WTC11 (cell line): ENCODE measurements at regions not wholly inside any gene's neighbourhood (a gene's known extent, or its start where the extent isn't known, plus 50 kb on each side); places are given as distances from the start of the nearest gene placed in this dataset.

Experiments used
- ATAC-seq: fragments of 200-7000 bp; cut with Tn5 transposase; 2 replicates; pipeline ENCODE4 v1.10.0; 2021; ENCODE audit warnings: mild to moderate bottlenecking, moderate library complexity
- CTCF ChIA-PET: fragments of 300-600 bp; sonication (Branson Sonifier 250); formaldehyde crosslinking; loops from one replicate; lab custom pipeline; 2021; ENCODE audit warnings: antibody characterized with exemption; lab: Charles Lee
- POLR2A ChIA-PET: fragments of 350-600 bp; sonication (Branson Sonifier 250); formaldehyde crosslinking; loops from one replicate; lab custom pipeline; 2021; ENCODE audit warnings: antibody characterized with exemption; lab: Charles Lee
- DNase-seq: peaks from one replicate; pipeline ENCODE4 v3.0.0; 2021; ENCODE audit warnings: low spot score
- H3K27ac Mint-ChIP-seq: 2 replicates; pipeline ENCODE4 v1.8.0; 2021; ENCODE audit warnings: mixed read lengths
- H3K27me3 Mint-ChIP-seq: 2 replicates; pipeline ENCODE4 v1.8.0; 2021; ENCODE audit warnings: low read depth, mild to moderate bottlenecking, moderate library complexity, mixed read lengths
- H3K36me3 Mint-ChIP-seq: 2 replicates; pipeline ENCODE4 v1.8.0; 2021; ENCODE audit warnings: mixed read lengths
- H3K4me1 Mint-ChIP-seq: 2 replicates; pipeline ENCODE4 v1.8.0; 2022; ENCODE audit warnings: mixed read lengths
- H3K4me3 Mint-ChIP-seq: 2 replicates; pipeline ENCODE4 v1.8.0; 2021; ENCODE audit warnings: mild to moderate bottlenecking, moderate library complexity, mixed read lengths
- H3K9me3 Mint-ChIP-seq: 2 replicates; pipeline ENCODE4 v1.8.0; 2021; ENCODE audit warnings: mixed read lengths
- ATF1 ChIP-seq: sonication (generic); formaldehyde crosslinking; IDR thresholded peaks from 2 replicates; pipeline ENCODE4 v1.8.1; 2023; ENCODE audit warnings: mild to moderate bottlenecking, moderate library complexity, missing genetic modification reagents
- CREB1 ChIP-seq: sonication (generic); formaldehyde crosslinking; IDR thresholded peaks from 2 replicates; pipeline ENCODE4 v1.8.0; 2023; ENCODE audit warnings: mild to moderate bottlenecking, missing genetic modification reagents
- CREM ChIP-seq: sonication (generic); formaldehyde crosslinking; IDR thresholded peaks from 2 replicates; pipeline ENCODE4 v1.8.1; 2022; ENCODE audit warnings: mild to moderate bottlenecking, missing genetic modification reagents, moderate library complexity
- E2F1 ChIP-seq: sonication (generic); formaldehyde crosslinking; IDR thresholded peaks from 2 replicates; pipeline ENCODE4 v1.8.0; 2022; ENCODE audit warnings: mild to moderate bottlenecking, missing genetic modification reagents
- ETV6 ChIP-seq: sonication (generic); formaldehyde crosslinking; IDR thresholded peaks from 2 replicates; pipeline ENCODE4 v1.8.1; 2022; ENCODE audit warnings: mild to moderate bottlenecking, missing genetic modification reagents
- FOXP1 ChIP-seq: sonication (generic); formaldehyde crosslinking; IDR thresholded peaks from 2 replicates; pipeline ENCODE4 v1.8.0; 2022; ENCODE audit warnings: missing genetic modification reagents, mild to moderate bottlenecking, moderate library complexity, borderline replicate concordance
- GRHL2 ChIP-seq: fragments of 250-450 bp; sonication (Bioruptor Pico); IDR thresholded peaks from 2 replicates; pipeline ENCODE4 v1.8.0; 2022; ENCODE audit warnings: mild to moderate bottlenecking, moderate library complexity; ENCODE audit not compliant: insufficient replicate concordance, severe bottlenecking
- HMGA2 ChIP-seq: fragments of 250-450 bp; sonication (Bioruptor Pico); IDR thresholded peaks from 2 replicates; pipeline ENCODE4 v1.4.0; 2021; ENCODE audit warnings: mild to moderate bottlenecking, moderate library complexity
- HMGXB4 ChIP-seq: sonication (generic); formaldehyde crosslinking; IDR thresholded peaks from 2 replicates; pipeline ENCODE4 v1.8.1; 2023; ENCODE audit warnings: mild to moderate bottlenecking, moderate library complexity, missing genetic modification reagents
- IRF2 ChIP-seq: sonication (generic); formaldehyde crosslinking; IDR thresholded peaks from 2 replicates; pipeline ENCODE4 v1.8.0; 2022; ENCODE audit warnings: low read depth, missing genetic modification reagents, borderline replicate concordance
- JUN ChIP-seq: sonication (generic); formaldehyde crosslinking; IDR thresholded peaks from 2 replicates; pipeline ENCODE4 v1.8.0; 2023; ENCODE audit warnings: mild to moderate bottlenecking, missing genetic modification reagents
- MLX ChIP-seq: sonication (generic); formaldehyde crosslinking; IDR thresholded peaks from 2 replicates; pipeline ENCODE4 v1.8.1; 2023; ENCODE audit warnings: mild to moderate bottlenecking, missing genetic modification reagents, moderate library complexity
- MYBL2 ChIP-seq: sonication (generic); formaldehyde crosslinking; IDR thresholded peaks from 2 replicates; pipeline ENCODE4 v1.8.1; 2023; ENCODE audit warnings: mild to moderate bottlenecking, moderate library complexity, missing genetic modification reagents
- NFE2L1 ChIP-seq: sonication (generic); formaldehyde crosslinking; IDR thresholded peaks from 2 replicates; pipeline ENCODE4 v1.8.1; 2023; ENCODE audit warnings: missing genetic modification reagents
- SMAD4 ChIP-seq: sonication (generic); formaldehyde crosslinking; IDR thresholded peaks from 2 replicates; pipeline ENCODE4 v1.8.0; 2022; ENCODE audit warnings: mild to moderate bottlenecking, missing genetic modification reagents
- SOX15 ChIP-seq: fragments of 250-450 bp; sonication (Bioruptor Pico); IDR thresholded peaks from 2 replicates; pipeline ENCODE4 v1.9.0; 2021; ENCODE audit warnings: mild to moderate bottlenecking
- USF2 ChIP-seq: sonication (generic); formaldehyde crosslinking; IDR thresholded peaks from 2 replicates; pipeline ENCODE4 v1.8.1; 2023; ENCODE audit warnings: mild to moderate bottlenecking, missing genetic modification reagents, moderate library complexity
- ZNF121 ChIP-seq: sonication (generic); formaldehyde crosslinking; IDR thresholded peaks from 2 replicates; pipeline ENCODE4 v1.8.0; 2023; ENCODE audit warnings: missing genetic modification reagents
- ZNF138 ChIP-seq: sonication (generic); formaldehyde crosslinking; conservative IDR thresholded peaks from 2 replicates; pipeline ENCODE4 v1.8.1; 2022; ENCODE audit warnings: mild to moderate bottlenecking, moderate library complexity, missing genetic modification reagents
- ZNF219 ChIP-seq: sonication (generic); formaldehyde crosslinking; IDR thresholded peaks from 2 replicates; pipeline ENCODE4 v1.8.0; 2023; ENCODE audit warnings: missing genetic modification reagents, mild to moderate bottlenecking, borderline replicate concordance
- ZNF232 ChIP-seq: sonication (generic); formaldehyde crosslinking; IDR thresholded peaks from 2 replicates; pipeline ENCODE4 v1.8.0; 2022; ENCODE audit warnings: mild to moderate bottlenecking, missing genetic modification reagents
- ZNF396 ChIP-seq: fragments of 250-450 bp; sonication (Bioruptor Pico); IDR thresholded peaks from 2 replicates; pipeline ENCODE4 v1.8.0; 2021; ENCODE audit warnings: mild to moderate bottlenecking, moderate library complexity, borderline replicate concordance
- ZSCAN18 ChIP-seq: fragments of 250-450 bp; sonication (Bioruptor Pico); IDR thresholded peaks from 2 replicates; pipeline ENCODE4 v2.1.2; 2022; ENCODE audit warnings: mild to moderate bottlenecking, moderate library complexity

GRCh38 chr13:109874484-109875454 lies 88.4 kb upstream of the IRS2 start (continued):
- TF ChIP-seq NFE2L1 (CRISPR knock-in tag) (no peak), ZNF219 (CRISPR knock-in tag) (no peak), CREB1 (CRISPR knock-in tag) (no peak), SMAD4 (CRISPR knock-in tag) (no peak), MYBL2 (CRISPR knock-in tag) (no peak), USF2 (CRISPR knock-in tag) (no peak), SOX15 (no peak), HMGA2 (no peak), ZNF138 (no peak)

GRCh38 chr13:109873351-109874123 lies 87.2 kb upstream of the IRS2 start:
- DNase-seq (no peak), ATAC-seq (no peak)
- ChIA-PET CTCF (no interaction called here), POLR2A (no interaction called here)
- H3K9me3 Mint-ChIP-seq = no peaks in the 10 kb centered on the region
- no peak overlapping the region for H3K4me3 Mint-ChIP-seq
- no peak for TF ChIP-seq ETV6 (CRISPR knock-in tag)
- no peak for TF ChIP-seq IRF2 (CRISPR knock-in tag)
- TF ChIP-seq FOXP1 (CRISPR knock-in tag) = no peak
- TF ChIP-seq ZNF396 (CRISPR knock-in tag) = no peak
- no peak for TF ChIP-seq HMGXB4 (CRISPR knock-in tag)
- TF ChIP-seq CREB1 (CRISPR knock-in tag) = no peak
- no peak for TF ChIP-seq ZNF138
- no peak for TF ChIP-seq GRHL2 (CRISPR knock-in tag)
- no peak for TF ChIP-seq USF2 (CRISPR knock-in tag)
- H3K27ac Mint-ChIP-seq = no peak overlapping the region
- peaks cover 17% of the 10 kb centered on the region for H3K4me1 Mint-ChIP-seq
- no peaks in the 10 kb centered on the region for H3K36me3 Mint-ChIP-seq
- no peaks in the 10 kb centered on the region; the same call in 1 of the 2 replicates for H3K27me3 Mint-ChIP-seq

- no peak for TF ChIP-seq SOX15
- TF ChIP-seq ZNF232 (CRISPR knock-in tag) = no peak
- no peak for TF ChIP-seq CREM (CRISPR knock-in tag)
- no peak for TF ChIP-seq E2F1 (CRISPR knock-in tag)
- no peak for TF ChIP-seq ZNF121 (CRISPR knock-in tag)
- TF ChIP-seq MLX = no peak
- TF ChIP-seq JUN (CRISPR knock-in tag) = no peak
- TF ChIP-seq ZNF396 (CRISPR knock-in tag) = no peak
- TF ChIP-seq ZSCAN18 (CRISPR knock-in tag) = no peak
- no peak for TF ChIP-seq ATF1 (CRISPR knock-in tag)
- no peak for TF ChIP-seq NFE2L1 (CRISPR knock-in tag)
- no peaks in the 10 kb centered on the region; the same call in 1 of the 2 replicates for H3K27me3 Mint-ChIP-seq
- H3K9me3 Mint-ChIP-seq = no peaks in the 10 kb centered on the region
- no peaks in the 10 kb centered on the region for H3K36me3 Mint-ChIP-seq
- ChIA-PET POLR2A (no interaction called here), CTCF (no interaction called here)
- H3K27ac Mint-ChIP-seq = no peak overlapping the region
- DNase-seq (no peak), ATAC-seq (no peak)
- H3K4me1 Mint-ChIP-seq = peaks cover 17% of the 10 kb centered on the region
- H3K4me3 Mint-ChIP-seq = no peak overlapping the region
These were observed 86.5 kb upstream of the IRS2 start for GRCh38 chr13:109872864-109873263.
